Lower leg skin (tissue), 4 donors: ENCODE measurements at regions not wholly inside any gene's neighbourhood (a gene's known extent, or its start where the extent isn't known, plus 50 kb on each side); places are given as distances from the start of the nearest gene placed in this dataset.
"Not testable (repeated sequence)": the region's sequence is repeated elsewhere in the genome, so short reads cannot be mapped to it uniquely, and the experiment has no call there.

Experiments used
- DNase-seq, 2 donors: peaks; one replicate each; pipeline ENCODE4 v3.0.0-alpha.2; 2019; ENCODE audit warnings: low spot score in 2 of 2
- H3K4me3 ChIP-seq: fragments of 200-600 bp; sonication (generic); 2 replicates; pipeline ENCODE4 v1.5.1; 2017; ENCODE audit warnings: mild to moderate bottlenecking, low read depth; ENCODE audit not compliant: poor library complexity, severe bottlenecking
- CTCF ChIP-seq, 3 donors: fragments of 450-650 bp; IDR thresholded peaks; one replicate each; pipeline ENCODE4 v1.5.1; 2016; ENCODE audit warnings: antibody characterized with exemption in 3 of 3, mild to moderate bottlenecking in 3 of 3, moderate library complexity in 2 of 3
- POLR2A ChIP-seq, 2 donors: fragments of 450-650 bp; IDR thresholded peaks; one replicate each; pipeline ENCODE4 v1.6.1; 2016 to 2017; ENCODE audit warnings: antibody characterized with exemption in 2 of 2, mild to moderate bottlenecking in 1 of 2, moderate library complexity in 1 of 2
- WGBS, 2 donors: methylation state at CpG; one replicate each; pipeline ENCODE4 v1.1.5; 2018; 5-methylcytosine and 5-hydroxymethylcytosine counted together
- intact Hi-C: fragments of 100-400 bp; cut with DNase I; formaldehyde crosslinking; loops from one replicate; pipeline ENCODE4 v1.15.0; 2023; ENCODE audit warnings: low total_unique reads

GRCh38 chr3:177887475-177887874 is 648.8 kb upstream of the KCNMB2 start:
- no peak overlapping the region for H3K4me3 ChIP-seq
- WGBS, 2 donors = 89 to 94% methylated on average over 2 of the region's 2 CpGs
- intact Hi-C loops = no loop called here
- no peak for TF ChIP-seq CTCF (IDR thresholded peaks at IDR 0.05)
- no peak for TF ChIP-seq POLR2A (IDR thresholded peaks at IDR 0.05)
- DNase-seq = no peak

- TF ChIP-seq CTCF (IDR thresholded peaks at IDR 0.05) (no peak), POLR2A (IDR thresholded peaks at IDR 0.05) (no peak)
- WGBS, 2 donors = 94 to 97% methylated on average over 3 of the region's 3 CpGs
- intact Hi-C loops = no loop called here
- no peak overlapping the region for H3K4me3 ChIP-seq
- DNase-seq = no peak
These were observed 647.1 kb upstream of the KCNMB2 start for GRCh38 chr3:177889161-177889560.

- intact Hi-C loops = no loop called here
- TF ChIP-seq POLR2A (IDR thresholded peaks at IDR 0.05) = no peak
- no peak for DNase-seq
- no peak overlapping the region for H3K4me3 ChIP-seq
- 90 to 92% methylated on average over 4 of the region's 4 CpGs for WGBS, 2 donors
These were observed 646.4 kb upstream of the KCNMB2 start for GRCh38 chr3:177889652-177890358.

GRCh38 chr3:177890359-177890683 is 645.9 kb upstream of the KCNMB2 start:
- DNase-seq = no peak
- TF ChIP-seq CTCF (IDR thresholded peaks at IDR 0.05) = no peak
- no peak for TF ChIP-seq POLR2A (IDR thresholded peaks at IDR 0.05)
- WGBS, 2 donors = 69 to 70% methylated on average over 2 of the region's 2 CpGs
- H3K4me3 ChIP-seq = no peak overlapping the region
- intact Hi-C loops = no loop called here

- H3K4me3 ChIP-seq, DNase-seq, intact Hi-C loops: not testable (repeated sequence)
- 100% methylated on average over 2 of the region's 29 CpGs; no CpG with 5 or more reads in 1 of the 2 donors for WGBS, 2 donors
These were observed 644.7 kb upstream of the KCNMB2 start for GRCh38 chr3:177891569-177891968.

GRCh38 chr3:177893331-177893730 is 642.9 kb upstream of the KCNMB2 start:
- intact Hi-C loops = no loop called here
- TF ChIP-seq CTCF (IDR thresholded peaks at IDR 0.05) (no peak), POLR2A (IDR thresholded peaks at IDR 0.05) (no peak)
- H3K4me3 ChIP-seq = no peak overlapping the region
- peak in 1 of 2 donors; percentile 42 for DNase-seq
- 33 to 44% methylated on average over 2 of the region's 2 CpGs for WGBS, 2 donors

- intact Hi-C loops = no loop called here
- TF ChIP-seq CTCF (IDR thresholded peaks at IDR 0.05) = no peak
- TF ChIP-seq POLR2A (IDR thresholded peaks at IDR 0.05) = no peak
- 90 to 95% methylated on average over 5 of the region's 5 CpGs for WGBS, 2 donors
- no peak for DNase-seq
- no peak overlapping the region for H3K4me3 ChIP-seq
These were observed 642.0 kb upstream of the KCNMB2 start for GRCh38 chr3:177894081-177894728.
